HG03469 (cell line): ENCODE measurements at regions not wholly inside any gene's neighbourhood (a gene's known extent, or its start where the extent isn't known, plus 50 kb on each side); places are given as distances from the start of the nearest gene placed in this dataset.

ENCODE experiments used
- ATAC-seq: cut with Tn5 transposase; IDR thresholded peaks from one replicate; pipeline ENCODE4 v1.9.1; 2021; ENCODE audit warnings: mild to moderate bottlenecking, moderate library complexity, moderate number of reproducible peaks; ENCODE audit not compliant: unreplicated experiment

DNA sequence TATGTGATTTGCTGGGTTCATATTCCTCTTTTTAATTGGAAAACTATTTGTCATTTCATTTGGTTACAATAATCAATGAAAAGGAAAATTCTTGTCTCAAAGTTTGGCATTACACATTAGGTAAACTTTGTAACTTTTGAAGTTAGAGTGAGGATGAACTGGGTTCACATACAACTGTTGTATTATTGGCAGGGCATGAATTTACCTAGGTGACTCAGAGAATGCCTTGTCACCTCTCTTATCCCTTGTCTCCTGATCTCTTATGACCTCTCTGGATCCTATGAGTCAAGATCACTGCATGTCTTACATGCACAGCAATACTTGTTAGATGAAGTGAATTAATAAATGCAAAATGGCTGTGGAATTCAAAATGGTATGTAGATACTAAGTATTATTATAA lies 563.4 kb upstream of the GCFC2 start:
- no peak for ATAC-seq

DNA sequence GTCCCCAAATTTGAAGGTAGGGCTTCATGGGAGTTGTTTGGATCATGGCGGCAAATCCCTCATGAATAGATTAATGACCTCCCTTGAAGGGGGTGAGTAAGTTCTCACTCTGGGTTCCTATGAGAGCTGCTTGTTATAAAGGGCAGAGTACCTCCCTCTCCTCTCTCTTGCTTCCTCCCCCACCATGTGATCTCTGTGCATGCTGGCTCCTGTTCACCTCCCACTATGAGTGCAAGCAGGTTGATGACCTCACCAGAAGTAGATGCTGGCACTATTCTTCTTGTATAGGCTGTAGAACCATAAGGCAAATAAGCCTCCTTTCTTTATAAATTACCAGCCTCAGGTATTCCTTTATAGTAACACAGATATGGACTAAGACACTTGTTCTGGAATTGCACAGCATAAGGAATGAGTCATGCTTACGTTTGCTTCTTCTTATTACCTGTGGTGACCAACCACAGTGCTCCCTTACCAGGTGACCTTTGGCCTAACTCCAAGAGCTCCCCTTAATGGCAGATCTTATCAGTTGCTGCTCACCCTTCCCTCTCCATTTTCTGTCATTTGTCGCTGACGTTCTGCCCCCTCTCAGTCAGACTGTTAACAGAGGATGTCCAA lies 559.5 kb upstream of the GCFC2 start:
- no peak for ATAC-seq

DNA sequence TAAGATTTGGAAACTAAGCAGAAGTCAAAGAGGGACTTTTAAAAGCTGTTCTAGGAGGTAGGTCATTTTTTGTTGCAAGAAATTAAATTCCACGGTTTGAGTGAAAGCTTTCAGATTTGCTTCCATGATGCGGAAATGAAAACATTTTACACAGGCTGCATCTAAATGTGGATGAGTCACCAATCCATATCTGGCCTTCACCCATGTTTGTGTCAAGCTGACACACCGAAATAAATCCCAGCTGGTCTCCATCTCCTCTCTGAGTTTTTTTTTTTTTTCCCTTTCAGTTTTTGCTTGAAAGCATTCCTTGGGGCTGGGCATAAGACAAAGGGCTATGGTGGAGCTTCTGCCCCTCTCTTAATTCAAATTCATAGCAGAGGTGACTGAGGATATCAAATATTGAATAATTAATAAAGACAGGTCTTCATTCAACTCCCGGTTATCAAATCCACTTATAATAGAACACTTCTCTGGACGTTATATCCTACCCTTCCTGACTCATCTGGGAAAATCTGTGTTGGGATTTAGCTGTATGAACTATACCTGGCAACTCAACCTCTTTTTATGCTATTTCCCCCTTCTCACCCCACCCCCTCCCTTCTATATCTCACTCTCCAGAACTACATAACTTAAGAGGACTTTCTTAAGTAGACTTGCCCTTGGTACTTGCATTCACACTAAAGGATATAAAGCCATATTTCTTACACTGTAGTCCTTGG lies 558.3 kb upstream of the GCFC2 start:
- no peak for ATAC-seq

DNA sequence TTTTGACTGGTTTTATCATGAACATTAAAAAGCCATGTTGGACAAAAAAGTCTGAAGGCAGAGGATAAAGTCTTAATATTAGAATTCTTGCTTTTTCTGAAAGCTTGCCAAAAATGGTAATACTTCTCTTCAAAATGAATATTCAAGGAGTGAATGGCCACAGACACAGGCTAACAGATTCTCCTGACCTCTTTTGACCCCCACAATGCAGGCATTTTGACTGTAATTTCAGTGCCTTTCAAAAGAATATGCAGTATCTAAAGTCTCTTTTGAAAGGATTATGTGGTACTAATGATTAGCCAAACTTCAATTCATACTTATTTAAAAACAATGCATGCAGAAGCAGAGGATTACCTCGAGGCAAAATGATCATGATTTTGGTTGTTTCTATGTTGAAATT lies 557.8 kb upstream of the GCFC2 start:
- no peak for ATAC-seq

DNA sequence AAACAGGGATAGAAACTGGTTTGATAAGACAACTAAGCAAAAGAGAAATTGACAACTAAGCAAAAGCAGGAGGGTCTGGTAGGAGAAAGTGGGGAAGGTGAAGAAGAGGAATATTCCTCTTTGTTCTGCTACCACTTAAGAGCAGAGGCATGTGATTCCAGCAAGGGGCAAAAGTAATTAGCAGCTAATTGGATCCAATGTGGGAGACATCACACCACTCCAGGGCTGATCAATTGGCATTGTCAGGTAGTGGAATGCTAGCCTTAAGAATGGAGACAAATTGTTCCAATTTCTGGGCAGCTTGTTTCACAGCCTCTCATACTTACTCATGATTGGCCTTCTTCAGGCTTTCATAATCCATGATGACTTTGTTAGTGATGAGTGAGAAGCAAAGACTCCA lies 547.1 kb upstream of the GCFC2 start:
- ATAC-seq, result no peak

DNA sequence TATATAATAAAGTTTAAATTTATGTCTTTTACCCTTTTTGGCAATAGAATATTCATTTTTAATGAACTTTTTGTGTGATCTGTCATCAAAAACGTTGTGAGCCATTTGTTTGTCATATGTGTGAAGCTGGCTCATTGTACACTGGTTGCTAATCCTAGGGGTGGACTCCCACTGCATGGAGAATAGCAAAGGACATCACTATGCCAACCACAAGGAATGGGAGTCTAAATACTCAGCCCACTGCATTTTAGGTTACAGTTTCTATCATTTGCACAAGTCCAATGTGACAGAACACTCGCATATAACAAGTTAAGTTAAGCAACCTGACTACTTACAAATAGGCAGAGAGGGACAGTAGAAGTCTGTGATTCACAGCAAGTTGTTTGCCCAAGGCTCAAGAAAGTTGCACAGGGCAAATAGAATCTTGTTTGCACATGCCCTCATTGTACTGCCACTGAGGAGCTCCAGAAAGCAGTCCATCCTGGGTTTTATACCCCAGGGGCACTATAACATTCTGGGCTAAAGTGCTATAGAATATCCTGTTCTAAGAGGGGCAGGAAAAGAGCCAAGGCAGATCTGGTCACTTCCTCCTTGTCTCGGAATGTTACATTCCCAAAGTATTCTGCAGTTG lies 545.9 kb upstream of the GCFC2 start:
- no peak for ATAC-seq

DNA sequence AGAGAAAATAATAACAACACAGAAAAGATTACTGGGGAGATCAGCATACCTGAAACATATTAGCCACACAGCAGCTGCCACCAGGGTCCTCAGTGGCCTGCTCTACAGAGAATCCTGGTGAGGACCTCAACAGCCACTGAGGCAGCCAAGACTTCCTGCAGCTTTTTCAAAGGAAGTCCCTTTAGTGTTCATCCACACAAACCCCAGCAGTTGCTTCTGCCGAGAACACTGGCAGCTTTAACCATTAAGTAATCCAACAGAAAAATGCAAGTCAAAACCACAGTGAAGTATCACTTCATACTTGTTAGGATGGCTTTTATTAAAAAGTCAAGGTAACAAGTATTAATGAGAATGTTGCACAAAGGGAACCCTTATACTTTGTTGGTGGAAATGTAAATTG lies 542.0 kb upstream of the GCFC2 start:
- no peak for ATAC-seq

DNA sequence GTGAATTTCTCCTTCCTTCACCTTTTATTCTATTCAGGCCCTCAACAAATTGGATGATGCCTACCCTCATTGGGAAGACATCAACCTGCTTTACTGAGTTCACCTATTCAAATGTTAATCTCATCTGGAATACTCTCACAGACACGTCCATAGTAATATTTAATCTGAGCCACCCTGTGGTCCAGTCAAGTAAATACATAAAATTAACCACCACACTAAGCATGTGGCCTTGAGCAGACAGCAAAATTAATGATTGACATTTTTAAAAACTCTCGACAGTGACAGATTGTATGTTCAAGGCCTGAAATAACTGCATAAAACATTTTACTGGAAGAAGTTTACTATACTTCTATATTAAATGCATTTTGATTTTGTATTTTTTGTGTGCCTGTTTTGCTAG lies 540.6 kb upstream of the GCFC2 start:
- ATAC-seq, result no peak

DNA sequence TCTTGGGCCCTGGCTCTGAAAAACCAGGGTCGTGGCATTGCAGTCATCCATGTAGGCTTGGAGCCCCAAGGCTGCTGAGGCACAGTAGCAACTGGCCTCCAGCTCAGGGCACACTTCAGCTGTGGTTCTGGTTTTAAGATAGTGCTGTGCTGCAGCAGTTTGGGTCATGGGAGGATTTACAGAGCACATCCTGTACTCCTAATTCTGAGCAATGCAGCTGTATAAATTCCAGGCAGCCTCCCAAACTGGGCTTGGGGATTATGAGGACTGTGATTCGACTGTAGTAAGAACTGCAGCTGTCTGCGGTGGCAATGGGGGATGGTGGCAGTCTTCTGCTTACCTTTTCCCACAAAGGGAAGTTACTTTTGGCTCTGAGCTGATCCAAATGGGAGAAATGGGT lies 536.3 kb upstream of the GCFC2 start:
- ATAC-seq, result no peak

DNA sequence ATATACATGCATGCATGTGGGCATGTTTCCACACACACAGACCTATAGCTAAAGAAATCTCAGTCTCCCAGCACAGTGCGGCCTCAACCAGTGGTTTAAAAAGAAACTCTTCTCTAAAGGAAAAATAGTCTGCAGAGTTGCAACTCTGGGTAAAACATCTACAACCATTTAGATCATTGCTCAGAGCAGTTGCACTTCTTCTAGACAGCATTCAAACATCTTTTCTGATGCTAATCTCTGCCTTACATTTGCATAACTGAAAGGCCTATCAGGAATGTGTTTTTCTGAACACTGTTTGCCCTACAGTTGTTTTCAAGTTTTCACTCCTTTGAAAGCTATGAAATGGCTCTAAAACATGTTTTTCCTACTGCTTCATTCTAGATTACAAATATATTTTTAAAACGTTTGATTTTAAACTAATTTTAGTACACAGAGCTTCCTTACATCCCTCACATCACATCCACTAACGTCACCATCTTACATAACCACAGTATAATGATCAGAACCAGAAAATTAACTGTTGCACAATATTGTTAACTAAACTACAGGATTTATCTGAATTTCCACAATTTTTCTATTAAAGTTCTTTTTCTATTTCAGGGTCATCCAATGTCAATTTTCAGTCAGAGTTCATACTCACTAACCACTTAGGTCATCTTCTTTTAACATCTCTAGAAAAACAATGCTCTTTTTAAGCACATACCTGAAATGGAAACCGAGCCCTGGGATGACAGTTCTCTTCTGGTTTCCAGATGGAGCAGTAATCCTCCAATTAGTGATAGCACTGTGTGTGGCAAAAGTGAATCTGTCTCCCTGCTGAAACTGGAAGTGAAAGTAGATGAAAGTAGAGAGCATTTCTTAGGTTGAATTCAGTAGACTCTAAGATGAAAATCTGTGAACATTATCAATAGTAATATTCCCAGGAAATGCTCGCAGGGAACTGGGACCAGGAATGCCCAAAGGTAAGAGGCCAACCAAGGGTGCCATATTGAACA lies 501.6 kb upstream of the GCFC2 start:
- no peak for ATAC-seq

DNA sequence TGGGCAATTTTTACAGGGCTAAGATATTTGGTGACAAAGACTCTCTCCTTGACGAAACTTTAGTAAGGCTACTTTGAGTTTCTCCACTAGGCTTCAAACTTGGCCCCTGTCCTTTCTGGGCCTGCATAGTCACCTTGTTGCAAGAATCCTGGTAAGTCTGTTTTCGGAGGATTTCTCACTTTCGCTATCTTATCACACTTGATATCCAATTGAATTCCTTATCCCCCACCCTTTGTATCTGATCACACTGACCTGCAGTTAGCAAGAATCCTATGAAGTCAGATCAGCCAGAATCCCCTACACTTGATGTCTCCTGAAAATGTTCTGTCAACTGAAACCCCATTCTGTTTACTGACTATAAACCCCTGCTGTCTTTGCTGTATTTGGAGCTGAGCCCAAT lies 499.8 kb upstream of the GCFC2 start:
- ATAC-seq, result no peak

DNA sequence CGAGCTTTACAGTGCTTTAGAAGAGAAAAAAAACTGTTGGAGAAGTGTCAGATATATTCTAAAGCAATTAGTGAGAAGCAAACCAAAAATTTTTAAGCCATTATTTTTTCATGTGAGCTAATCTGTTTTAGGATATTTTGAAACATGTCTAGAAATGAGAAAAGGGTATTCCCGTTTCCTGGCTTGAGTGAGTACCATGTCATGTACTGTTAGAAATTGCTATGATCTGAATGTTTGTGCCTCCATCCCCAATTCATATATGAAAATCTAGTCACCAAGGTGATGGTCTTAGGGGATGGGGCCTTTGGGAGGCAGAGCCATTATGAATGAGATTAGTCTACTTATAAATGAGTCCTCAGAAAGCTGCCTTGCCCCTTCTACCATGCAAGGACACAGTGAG lies 493.3 kb upstream of the GCFC2 start:
- no peak for ATAC-seq

DNA sequence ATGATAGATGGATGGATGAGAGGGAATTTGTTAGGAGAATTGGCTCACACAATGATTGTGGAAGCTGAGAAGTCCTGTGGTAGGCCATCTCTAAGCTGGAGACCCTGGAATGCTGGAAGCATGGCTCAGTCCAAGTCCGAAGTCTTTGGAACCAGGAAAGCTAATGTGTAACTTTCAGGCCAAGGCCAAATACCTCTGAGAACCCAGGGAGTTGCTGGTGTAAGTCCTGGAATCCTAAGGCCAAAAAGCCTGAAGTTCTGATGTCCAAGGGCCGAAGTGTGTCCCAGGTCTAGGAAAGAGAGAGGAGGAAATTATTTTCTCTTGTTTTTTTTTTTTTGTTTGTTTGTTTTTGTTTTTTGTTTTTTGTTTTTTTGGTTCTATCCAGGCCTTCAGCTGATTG lies 492.2 kb upstream of the GCFC2 start:
- no peak for ATAC-seq

DNA sequence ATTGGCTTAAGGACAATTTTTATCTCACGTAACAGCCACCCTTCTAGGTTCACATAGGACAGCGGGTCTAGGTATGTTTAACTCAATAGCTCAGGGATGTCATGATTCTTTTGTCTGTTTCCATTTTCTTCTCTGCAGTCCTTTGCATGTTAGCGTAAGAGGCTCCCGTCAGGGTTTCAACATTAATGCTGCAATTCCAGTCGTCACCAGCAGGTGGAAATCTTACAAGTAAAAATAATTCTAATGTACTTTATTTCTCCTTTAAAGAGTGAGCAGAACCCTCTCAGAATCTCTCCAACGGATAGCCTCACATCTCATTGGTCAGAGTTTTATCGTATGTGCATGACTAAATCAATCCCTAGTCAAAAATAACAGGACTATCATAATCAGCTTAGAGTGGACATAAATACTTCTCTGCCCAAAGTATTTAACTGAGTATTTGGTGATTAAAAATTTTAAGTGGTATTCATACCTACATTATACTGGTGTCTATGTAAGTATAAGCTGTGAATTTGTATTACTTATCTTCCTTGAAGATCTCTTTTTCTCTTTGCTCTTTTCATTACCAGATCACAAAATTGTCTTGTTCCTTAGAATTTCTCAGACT lies 487.2 kb upstream of the GCFC2 start:
- ATAC-seq, result peak; percentile 70

DNA sequence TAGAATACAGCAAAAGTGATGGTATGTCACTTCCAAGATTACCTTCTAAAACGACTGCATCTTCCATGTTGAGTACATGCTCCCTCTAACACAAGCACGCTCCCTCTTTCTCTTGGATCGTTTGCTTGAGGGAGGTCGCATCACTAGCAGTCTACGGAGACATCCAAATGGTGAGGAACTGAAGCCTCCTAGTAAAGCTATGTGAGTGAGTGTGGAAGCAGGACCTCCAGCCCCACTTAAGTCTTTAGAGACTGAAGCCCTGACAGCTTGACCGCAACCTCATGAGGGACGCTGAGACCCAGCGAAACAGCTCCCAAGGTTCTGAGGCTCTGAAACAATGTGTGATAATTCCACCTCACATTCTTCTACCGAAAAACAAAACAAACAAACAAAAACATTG lies 486.7 kb upstream of the GCFC2 start:
- ATAC-seq, result no peak

DNA sequence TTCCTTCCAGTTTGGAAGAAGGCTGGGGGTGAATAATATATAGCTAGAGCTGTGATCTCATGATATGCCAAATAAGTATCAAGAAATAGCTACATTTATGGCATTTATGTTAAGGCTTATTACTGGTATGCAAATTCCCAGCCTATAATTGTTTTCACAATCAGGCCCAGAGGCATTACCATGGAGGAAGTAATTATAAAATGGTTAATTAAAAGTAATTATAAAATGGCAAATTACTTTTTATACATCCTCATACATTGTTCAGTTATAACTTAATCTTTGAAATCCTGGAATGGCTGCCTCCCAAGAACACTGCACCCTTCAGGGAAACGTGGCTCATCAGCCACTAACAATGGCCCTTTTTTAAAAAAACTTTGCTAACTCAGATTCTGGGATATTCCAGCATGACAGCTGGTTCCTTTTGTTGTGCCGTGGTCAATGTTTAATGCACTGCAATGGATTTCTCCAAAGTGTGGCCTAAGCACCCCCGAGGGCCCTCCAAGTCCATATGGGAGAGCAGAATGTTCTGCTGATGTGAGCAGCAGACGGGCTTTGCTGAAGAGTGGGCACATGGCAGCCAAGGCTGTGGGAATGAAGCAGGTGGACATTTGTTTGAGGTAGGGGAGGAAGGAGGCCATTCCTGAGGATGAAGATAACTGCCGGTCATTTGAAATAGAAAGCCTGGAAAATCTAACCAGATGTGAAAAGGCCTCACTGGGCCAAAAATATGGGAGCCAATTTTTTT lies 483.5 kb upstream of the GCFC2 start:
- ATAC-seq, result no peak

DNA sequence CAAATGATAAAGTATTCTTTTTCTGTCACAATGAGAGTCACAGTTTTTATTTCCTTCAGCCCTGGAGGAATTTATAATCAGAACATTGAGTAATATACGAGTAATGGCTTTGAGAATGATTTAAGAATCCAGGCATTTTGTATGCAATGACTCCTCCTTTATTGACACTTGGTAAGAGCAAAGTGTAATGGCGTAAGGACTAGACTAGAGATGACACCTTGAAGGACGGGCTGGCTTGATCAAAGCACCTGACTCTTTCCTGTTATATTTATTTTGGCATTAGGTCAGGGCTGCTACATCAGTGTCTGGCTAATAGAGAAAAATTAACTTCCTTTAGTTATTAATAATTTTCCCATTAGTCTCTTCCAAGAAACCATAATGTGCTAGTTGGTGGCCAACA lies 482.4 kb upstream of the GCFC2 start:
- no peak for ATAC-seq

DNA sequence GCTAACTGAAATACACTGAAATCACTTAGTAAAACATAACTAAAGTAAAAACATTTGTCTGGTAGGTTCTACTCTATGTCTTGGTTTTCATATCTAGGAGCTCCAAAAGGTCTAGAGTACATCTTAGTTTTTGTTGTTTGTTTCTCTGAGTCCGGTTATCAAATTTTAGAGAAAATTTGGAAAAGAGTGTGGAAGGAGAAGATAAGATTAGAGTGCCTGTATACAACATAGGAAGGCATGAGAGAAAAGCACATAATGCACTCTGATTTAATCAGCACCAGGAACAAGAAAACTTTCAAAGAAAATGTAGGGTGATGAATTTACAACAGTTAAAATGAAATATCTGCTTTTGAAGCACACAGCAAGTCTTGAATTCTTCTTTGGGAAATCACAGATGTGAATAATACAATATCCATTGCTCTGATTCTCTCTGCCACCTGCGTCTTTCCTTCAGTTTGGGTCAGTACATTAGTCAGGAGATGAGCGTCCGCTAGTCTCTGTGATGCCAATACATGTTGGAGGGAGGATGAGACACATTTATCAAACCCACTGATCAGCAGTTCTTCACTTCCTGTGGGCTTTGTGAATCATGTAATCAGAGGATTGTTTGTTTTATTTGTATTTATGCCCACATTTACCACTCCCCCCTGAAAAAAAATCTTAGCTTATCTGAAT lies 477.8 kb upstream of the GCFC2 start:
- ATAC-seq, result no peak

DNA sequence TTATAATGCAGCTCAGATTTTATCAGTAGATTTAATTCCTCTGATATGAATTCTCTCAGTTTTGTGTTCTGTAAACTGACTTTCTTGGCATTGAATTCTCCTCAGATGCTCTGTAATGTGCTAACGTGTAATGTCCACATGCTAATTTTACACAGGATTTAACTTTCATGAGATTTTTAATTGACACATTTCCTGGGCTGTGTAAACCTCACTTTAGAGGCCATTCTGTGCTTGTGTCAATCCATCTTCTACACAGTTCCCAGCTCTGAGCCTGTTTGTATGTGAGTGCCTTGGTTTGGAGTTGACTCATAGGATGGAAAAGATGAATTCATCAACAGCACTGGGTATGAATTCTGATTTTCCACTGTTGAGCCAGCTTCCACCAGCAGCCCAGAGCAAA lies 476.7 kb upstream of the GCFC2 start:
- ATAC-seq, result no peak

DNA sequence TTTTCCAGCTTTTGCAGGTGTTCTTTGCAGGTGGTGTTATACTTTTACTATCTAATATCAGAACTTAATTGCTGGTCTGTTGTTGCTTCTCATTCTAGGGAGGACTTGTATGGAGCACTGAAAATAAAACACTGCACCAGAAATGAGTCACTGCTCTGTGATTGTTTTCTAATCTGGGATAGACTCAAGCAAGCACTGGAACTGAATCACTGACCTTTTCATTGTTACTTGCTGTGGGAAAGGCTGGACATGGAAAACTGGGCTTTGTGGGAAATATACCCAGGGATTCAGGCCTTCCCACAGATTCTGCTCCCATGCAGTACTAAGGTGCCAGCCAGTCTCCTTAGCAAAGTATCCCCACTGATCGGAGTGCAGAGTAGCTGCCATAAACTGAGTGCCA lies 470.0 kb upstream of the GCFC2 start:
- ATAC-seq, result no peak
